Neural progenitor cell (in vitro differentiated cells): ENCODE measurements at regions not wholly inside any gene's neighbourhood (a gene's known extent, or its start where the extent isn't known, plus 50 kb on each side); places are given as distances from the start of the nearest gene placed in this dataset.

Experiments used
- DNase-seq: peaks from one replicate; pipeline ENCODE4 v3.0.0-alpha.2; 2016; ENCODE audit warnings: low spot score
- H2AFZ ChIP-seq: fragments of 200-600 bp; sonication (generic); replicated peaks from 2 replicates; pipeline ENCODE4 v1.6.1; 2016; ENCODE audit warnings: antibody characterized with exemption
- H3F3A ChIP-seq: fragments of 200-600 bp; sonication (generic); 2 replicates; pipeline ENCODE4 v1.6.1; 2016; ENCODE audit warnings: antibody characterized with exemption, low read depth
- H3K27ac ChIP-seq: fragments of 200-600 bp; sonication (generic); 2 replicates; pipeline ENCODE4 v1.5.1; 2016; ENCODE audit warnings: mild to moderate bottlenecking
- H3K27me3 ChIP-seq: fragments of 200-600 bp; sonication (generic); 2 replicates; pipeline ENCODE4 v1.6.1; 2016; ENCODE audit warnings: mild to moderate bottlenecking, moderate library complexity
- H3K36me3 ChIP-seq: fragments of 200-600 bp; sonication (generic); 2 replicates; pipeline ENCODE4 v1.5.1; 2016
- H3K4me1 ChIP-seq: fragments of 200-600 bp; sonication (generic); 2 replicates; pipeline ENCODE4 v1.6.1; 2016; ENCODE audit warnings: mixed run types
- H3K4me2 ChIP-seq: fragments of 200-600 bp; sonication (generic); 2 replicates; pipeline ENCODE4 v1.6.1; 2016
- H3K4me3 ChIP-seq: fragments of 200-600 bp; sonication (generic); 2 replicates; pipeline ENCODE4 v1.5.1; 2016
- H3K79me2 ChIP-seq: fragments of 200-600 bp; sonication (generic); 2 replicates; pipeline ENCODE4 v1.6.1; 2016; ENCODE audit warnings: low read depth
- H3K9ac ChIP-seq: fragments of 200-600 bp; sonication (generic); 2 replicates; pipeline ENCODE4 v1.6.1; 2016
- H3K9me3 ChIP-seq: fragments of 200-600 bp; sonication (generic); 2 replicates; pipeline ENCODE4 v1.5.1; 2016; ENCODE audit warnings: low read depth
- H4K20me1 ChIP-seq: fragments of 200-600 bp; sonication (generic); 2 replicates; pipeline ENCODE4 v1.6.1; 2016; ENCODE audit warnings: low read depth
- H3K27ac Mint-ChIP-seq: 3 replicates; pipeline ENCODE4 v1.8.0; 2021; ENCODE audit warnings: mixed read lengths
- H3K27me3 Mint-ChIP-seq: 2 replicates; pipeline ENCODE4 v1.8.0; 2022; ENCODE audit warnings: low read depth, mild to moderate bottlenecking, inconsistent platforms, moderate library complexity, mixed read lengths; ENCODE audit not compliant: insufficient read depth
- H3K36me3 Mint-ChIP-seq: 3 replicates; pipeline ENCODE4 v1.8.0; 2021; ENCODE audit warnings: mixed read lengths
- H3K4me1 Mint-ChIP-seq: 3 replicates; pipeline ENCODE4 v1.8.0; 2021; ENCODE audit warnings: mixed read lengths
- H3K4me3 Mint-ChIP-seq: 3 replicates; pipeline ENCODE4 v1.8.0; 2021; ENCODE audit warnings: mild to moderate bottlenecking, moderate library complexity, mixed read lengths
- H3K9me3 Mint-ChIP-seq: 3 replicates; pipeline ENCODE4 v1.8.0; 2020; ENCODE audit warnings: mixed read lengths
- EZH2 ChIP-seq: fragments of 200-600 bp; sonication (generic); IDR thresholded peaks from 2 replicates; pipeline ENCODE4 v1.6.1; 2017; ENCODE audit warnings: antibody characterized with exemption, mild to moderate bottlenecking, moderate library complexity
- EZH2phosphoT487 ChIP-seq: fragments of 200-600 bp; sonication (generic); IDR thresholded peaks from 2 replicates; pipeline ENCODE4 v1.6.1; 2017; ENCODE audit warnings: antibody characterized with exemption
- TF ChIP-seq, protein P1 (sequence below): fragments of 200-600 bp; sonication (generic); IDR thresholded peaks from 2 replicates; pipeline ENCODE4 v1.5.1; 2017; ENCODE audit warnings: antibody characterized with exemption, mild to moderate bottlenecking

GRCh38 chr16:17899141-17899540 lies 428.4 kb upstream of the XYLT1 start:
- Histone ChIP-seq H3K9me3 (no peaks in the 10 kb centered on the region), H3K27ac (no peak overlapping the region), H3K27me3 (no peaks in the 10 kb centered on the region), H3K4me3 (no peak overlapping the region), H2AFZ (no peak overlapping the region), H3K9ac (no peak overlapping the region), H3K4me2 (no peak overlapping the region), H3K36me3 (no peaks in the 10 kb centered on the region), H4K20me1 (no peaks in the 10 kb centered on the region), H3K79me2 (no peaks in the 10 kb centered on the region), H3K4me1 (no peaks in the 10 kb centered on the region), H3F3A (no peaks in the 10 kb centered on the region)
- Mint-ChIP-seq H3K4me1 (no peaks in the 10 kb centered on the region), H3K9me3 (no peaks in the 10 kb centered on the region), H3K27me3 (peaks cover 3% of the 10 kb centered on the region), H3K27ac (no peak overlapping the region), H3K36me3 (no peaks in the 10 kb centered on the region), H3K4me3 (no peak overlapping the region)
- no peak for TF ChIP-seq EZH2
- TF ChIP-seq, protein P1, sequence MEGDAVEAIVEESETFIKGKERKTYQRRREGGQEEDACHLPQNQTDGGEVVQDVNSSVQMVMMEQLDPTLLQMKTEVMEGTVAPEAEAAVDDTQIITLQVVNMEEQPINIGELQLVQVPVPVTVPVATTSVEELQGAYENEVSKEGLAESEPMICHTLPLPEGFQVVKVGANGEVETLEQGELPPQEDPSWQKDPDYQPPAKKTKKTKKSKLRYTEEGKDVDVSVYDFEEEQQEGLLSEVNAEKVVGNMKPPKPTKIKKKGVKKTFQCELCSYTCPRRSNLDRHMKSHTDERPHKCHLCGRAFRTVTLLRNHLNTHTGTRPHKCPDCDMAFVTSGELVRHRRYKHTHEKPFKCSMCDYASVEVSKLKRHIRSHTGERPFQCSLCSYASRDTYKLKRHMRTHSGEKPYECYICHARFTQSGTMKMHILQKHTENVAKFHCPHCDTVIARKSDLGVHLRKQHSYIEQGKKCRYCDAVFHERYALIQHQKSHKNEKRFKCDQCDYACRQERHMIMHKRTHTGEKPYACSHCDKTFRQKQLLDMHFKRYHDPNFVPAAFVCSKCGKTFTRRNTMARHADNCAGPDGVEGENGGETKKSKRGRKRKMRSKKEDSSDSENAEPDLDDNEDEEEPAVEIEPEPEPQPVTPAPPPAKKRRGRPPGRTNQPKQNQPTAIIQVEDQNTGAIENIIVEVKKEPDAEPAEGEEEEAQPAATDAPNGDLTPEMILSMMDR = no peak
- no peak for TF ChIP-seq EZH2phosphoT487
- DNase-seq = no peak

GRCh38 chr16:17887963-17888362 lies 417.2 kb upstream of the XYLT1 start:
- Histone ChIP-seq H3K27me3 (no peaks in the 10 kb centered on the region), H3K27ac (no peak overlapping the region), H3K9me3 (no peaks in the 10 kb centered on the region), H3K79me2 (no peaks in the 10 kb centered on the region), H3F3A (no peaks in the 10 kb centered on the region), H3K36me3 (no peaks in the 10 kb centered on the region), H3K4me3 (no peak overlapping the region), H3K4me2 (no peak overlapping the region), H2AFZ (no peak overlapping the region), H3K9ac (no peak overlapping the region), H4K20me1 (no peaks in the 10 kb centered on the region), H3K4me1 (no peaks in the 10 kb centered on the region)
- Mint-ChIP-seq H3K4me3 (no peak overlapping the region), H3K4me1 (no peaks in the 10 kb centered on the region), H3K9me3 (no peaks in the 10 kb centered on the region), H3K36me3 (no peaks in the 10 kb centered on the region), H3K27ac (no peak overlapping the region), H3K27me3 (no peaks in the 10 kb centered on the region)
- TF ChIP-seq EZH2 (no peak), EZH2phosphoT487 (no peak)
- TF ChIP-seq, protein P1 = no peak
- no peak for DNase-seq

DNA sequence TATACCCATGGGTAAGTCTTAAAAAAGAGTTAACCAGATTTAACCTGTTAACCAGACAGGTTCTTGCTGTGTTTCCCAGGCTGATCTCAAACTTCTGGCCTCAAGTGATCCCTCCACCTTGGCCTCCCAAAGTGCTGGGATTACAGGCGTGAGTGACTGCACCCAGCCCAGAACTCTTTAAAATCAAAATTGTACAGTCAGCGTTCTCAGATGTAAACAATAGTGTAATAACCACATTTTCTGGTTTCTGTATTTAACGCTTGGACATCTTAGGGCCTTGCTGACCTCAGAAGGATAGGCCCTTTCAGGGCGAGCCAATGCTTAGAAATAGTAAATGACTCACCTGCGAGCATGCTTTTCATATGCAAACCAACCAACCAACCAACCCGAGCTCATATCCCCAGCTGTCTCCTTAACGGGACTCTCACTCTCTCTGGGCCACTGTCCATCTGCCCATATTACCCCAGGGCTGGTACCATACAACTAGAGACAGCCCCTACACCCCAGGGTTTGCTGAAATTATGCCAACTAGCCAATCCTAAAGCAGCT lies 415.0 kb upstream of the XYLT1 start:
- H3K9me3 ChIP-seq = no peaks in the 10 kb centered on the region
- H3K9ac ChIP-seq = no peak overlapping the region
- Mint-ChIP-seq H3K27me3 (no peaks in the 10 kb centered on the region), H3K27ac (no peak overlapping the region), H3K4me1 (no peaks in the 10 kb centered on the region), H3K9me3 (no peaks in the 10 kb centered on the region), H3K36me3 (no peaks in the 10 kb centered on the region), H3K4me3 (no peak overlapping the region)
- no peak overlapping the region for H3K27ac ChIP-seq
- no peaks in the 10 kb centered on the region for H3K36me3 ChIP-seq
- no peak overlapping the region for H3K4me2 ChIP-seq
- H3K4me3 ChIP-seq = no peak overlapping the region
- DNase-seq = no peak
- no peaks in the 10 kb centered on the region for H3K4me1 ChIP-seq
- H3F3A ChIP-seq = no peaks in the 10 kb centered on the region
- no peaks in the 10 kb centered on the region for H3K79me2 ChIP-seq
- H4K20me1 ChIP-seq = no peaks in the 10 kb centered on the region
- no peak overlapping the region for H2AFZ ChIP-seq
- no peaks in the 10 kb centered on the region for H3K27me3 ChIP-seq
- TF ChIP-seq EZH2 = no peak
- TF ChIP-seq, protein P1 = no peak
- TF ChIP-seq EZH2phosphoT487 = no peak
